A673 (cell line): ENCODE measurements at regions not wholly inside any gene's neighbourhood (a gene's known extent, or its start where the extent isn't known, plus 50 kb on each side); places are given as distances from the start of the nearest gene placed in this dataset.

Experiments
- CTCF ChIP-seq: fragments of 300-800, 200-600 bp; sonication (generic); conservative IDR thresholded peaks from 2 replicates; pipeline ENCODE4 v1.5.1; 2017; ENCODE audit warnings: low read depth, mild to moderate bottlenecking, antibody characterized with exemption, low read length, moderate library complexity, mixed read lengths
- EZH2 ChIP-seq: fragments of 200-600 bp; sonication (generic); IDR thresholded peaks from 2 replicates; pipeline ENCODE4 v1.6.1; 2017; ENCODE audit warnings: borderline replicate concordance, low read depth, mild to moderate bottlenecking, mixed read lengths, antibody characterized with exemption, low read length; ENCODE audit not compliant: poor library complexity, severe bottlenecking

GRCh38 chr2:138997856-138998517 is 217.8 kb upstream of the NXPH2 start:
- TF ChIP-seq CTCF (no peak), EZH2 (no peak)
